HCT116 (cell line): ENCODE measurements at regions not wholly inside any gene's neighbourhood (a gene's known extent, or its start where the extent isn't known, plus 50 kb on each side); places are given as distances from the start of the nearest gene placed in this dataset.

Experiments
- CTCF ChIP-seq, 3 experiments: fragments of 200-600 bp in 1 of 3; sonication (generic) in 1 of 3; IDR thresholded peaks in 2 of 3; conservative IDR thresholded peaks in 1 of 3; 2 replicates each; pipeline ENCODE4 v1.5.1; 2012 to 2017; ENCODE audit warnings: low read depth in 2 of 3, low read length in 2 of 3, antibody characterized with exemption in 1 of 3, borderline replicate concordance in 1 of 3, control low read depth in 1 of 3, mild to moderate bottlenecking in 1 of 3, mixed read lengths in 1 of 3, mixed run types in 1 of 3, moderate library complexity in 1 of 3; ENCODE audit not compliant: insufficient read depth in 1 of 3
- MAX ChIP-seq: IDR thresholded peaks from 2 replicates; pipeline ENCODE4 v1.6.1; 2012
- POLR2AphosphoS5 ChIP-seq: IDR thresholded peaks from 2 replicates; pipeline ENCODE4 v1.6.1; 2011; ENCODE audit warnings: mild to moderate bottlenecking, low read depth, low read length, moderate library complexity

GRCh38 chr5:175107028-175107588 is 336.9 kb downstream of the DRD1 start:
- TF ChIP-seq CTCF (IDR thresholded peaks at IDR 0.05 in 2 of 3, conservative IDR thresholded peaks at IDR 0.05 in 1 of 3; ENCODE audit: borderline replicate concordance in 1 of 3, insufficient read depth in 1 of 3, low read depth in 2 of 3, low read length in 2 of 3) (no peak), POLR2AphosphoS5 (no peak), MAX (no peak)
